Natural killer cell (primary cell): ENCODE measurements at regions not wholly inside any gene's neighbourhood (a gene's known extent, or its start where the extent isn't known, plus 50 kb on each side); places are given as distances from the start of the nearest gene placed in this dataset.

Experiments
- ATAC-seq, 3 donors: fragments of 150-1000 bp in 2 of 3; fragments of 200-7000 bp in 1 of 3; cut with Tn5 transposase; 1 replicate in 1 of 3; 2 replicates in 2 of 3; pipeline ENCODE4 v1.10.0; 2021; ENCODE audit warnings: mild to moderate bottlenecking in 2 of 3, moderate library complexity in 2 of 3
- DNase-seq, 2 donors: peaks; one replicate each; pipeline versions ENCODE4 v3.0.0 to v3.0.0-alpha.2; 2013 to 2021; ENCODE audit warnings: mixed read lengths in 1 of 2
- H3K27ac ChIP-seq: one replicate; pipeline ENCODE4 v1.5.1; 2013; ENCODE audit warnings: mild to moderate bottlenecking, low read length
- H3K27me3 ChIP-seq: one replicate; pipeline ENCODE4 v1.6.1; 2013; ENCODE audit warnings: low read length; ENCODE audit not compliant: control insufficient read depth, insufficient read depth
- H3K36me3 ChIP-seq: one replicate; pipeline ENCODE4 v1.6.1; 2013; ENCODE audit warnings: low read length; ENCODE audit not compliant: control insufficient read depth, insufficient read depth
- H3K4me1 ChIP-seq: one replicate; pipeline ENCODE4 v1.6.1; 2013; ENCODE audit warnings: low read length; ENCODE audit not compliant: control insufficient read depth, insufficient read depth
- H3K4me3 ChIP-seq: one replicate; pipeline ENCODE4 v1.5.1; 2013; ENCODE audit warnings: low read length
- H3K9me3 ChIP-seq: one replicate; pipeline ENCODE4 v1.6.1; 2013; ENCODE audit warnings: low read length; ENCODE audit not compliant: control insufficient read depth, insufficient read depth
- H3K27ac Mint-ChIP-seq, 2 donors: one replicate each; pipeline ENCODE4 v1.8.0; 2022; ENCODE audit warnings: mild to moderate bottlenecking in 2 of 2, mixed read lengths in 2 of 2, moderate library complexity in 1 of 2
- H3K27me3 Mint-ChIP-seq, 2 donors: one replicate each; pipeline ENCODE4 v1.8.0; 2022; ENCODE audit warnings: low read depth in 2 of 2, mixed read lengths in 2 of 2
- H3K36me3 Mint-ChIP-seq: one replicate; pipeline ENCODE4 v1.8.0; 2022; ENCODE audit warnings: mixed read lengths
- H3K4me1 Mint-ChIP-seq, 2 donors: one replicate each; pipeline ENCODE4 v1.8.0; 2022; ENCODE audit warnings: mixed read lengths in 2 of 2
- H3K4me3 Mint-ChIP-seq: one replicate; pipeline ENCODE4 v1.8.0; 2022; ENCODE audit warnings: mild to moderate bottlenecking, moderate library complexity, mixed read lengths
- H3K9me3 Mint-ChIP-seq, 2 donors: one replicate each; pipeline ENCODE4 v1.8.0; 2022; ENCODE audit warnings: mixed read lengths in 2 of 2
- CTCF ChIP-seq: fragments of 200-600 bp; IDR thresholded peaks from one replicate; pipeline ENCODE4 v1.8.0; 2022; ENCODE audit warnings: antibody characterized with exemption
- WGBS: methylation state at CpG from one replicate; pipeline ENCODE4 v1.1.7; 2013; ENCODE audit warnings: missing lambda C conversion rate; ENCODE audit not compliant: insufficient coverage; 5-methylcytosine and 5-hydroxymethylcytosine counted together
- intact Hi-C: fragments of 100-400 bp; cut with micrococcal nuclease; formaldehyde crosslinking; loops from one replicate; pipeline ENCODE4 v1.14.2; 2022

GRCh38 chr2:133821107-133821760 is 253.0 kb upstream of the NCKAP5 start:
- Mint-ChIP-seq H3K9me3 (no peaks in the 10 kb centered on the region), H3K36me3 (no peaks in the 10 kb centered on the region), H3K4me1 (no peaks in the 10 kb centered on the region), H3K27ac (no peak overlapping the region), H3K4me3 (no peak overlapping the region), H3K27me3 (no peaks in the 10 kb centered on the region)
- WGBS = 67% methylated on average over 2 of the region's 3 CpGs
- intact Hi-C loops = no loop called here
- Histone ChIP-seq H3K27ac (no peak overlapping the region), H3K27me3 (no peaks in the 10 kb centered on the region), H3K4me1 (no peaks in the 10 kb centered on the region), H3K9me3 (no peaks in the 10 kb centered on the region), H3K4me3 (no peak overlapping the region), H3K36me3 (no peaks in the 10 kb centered on the region)
- DNase-seq (no peak), ATAC-seq (no peak)
- no peak for TF ChIP-seq CTCF

- no peaks in the 10 kb centered on the region for H3K36me3 ChIP-seq
- intact Hi-C loops = no loop called here
- Mint-ChIP-seq H3K4me1 (no peaks in the 10 kb centered on the region), H3K36me3 (no peaks in the 10 kb centered on the region), H3K27ac (no peak overlapping the region), H3K4me3 (no peak overlapping the region), H3K9me3 (no peaks in the 10 kb centered on the region), H3K27me3 (no peaks in the 10 kb centered on the region)
- H3K4me1 ChIP-seq = no peaks in the 10 kb centered on the region
- TF ChIP-seq CTCF = no peak
- no peak overlapping the region for H3K27ac ChIP-seq
- H3K9me3 ChIP-seq = no peaks in the 10 kb centered on the region
- no peaks in the 10 kb centered on the region for H3K27me3 ChIP-seq
- 83% methylated on average over 9 of the region's 10 CpGs for WGBS
- ATAC-seq (no peak), DNase-seq (no peak)
- H3K4me3 ChIP-seq = no peak overlapping the region
Measured at GRCh38 chr2:133822517-133823225, 254.4 kb upstream of the NCKAP5 start.

GRCh38 chr2:133823226-133823550 is 254.9 kb upstream of the NCKAP5 start:
- intact Hi-C loops = no loop called here
- Mint-ChIP-seq H3K4me1 (no peaks in the 10 kb centered on the region), H3K27ac (no peak overlapping the region), H3K36me3 (no peaks in the 10 kb centered on the region), H3K4me3 (no peak overlapping the region), H3K27me3 (no peaks in the 10 kb centered on the region), H3K9me3 (no peaks in the 10 kb centered on the region)
- no peak overlapping the region for H3K27ac ChIP-seq
- H3K27me3 ChIP-seq = no peaks in the 10 kb centered on the region
- TF ChIP-seq CTCF = no peak
- H3K9me3 ChIP-seq = no peaks in the 10 kb centered on the region
- H3K4me3 ChIP-seq = no peak overlapping the region
- H3K36me3 ChIP-seq = no peaks in the 10 kb centered on the region
- ATAC-seq (no peak), DNase-seq (no peak)
- no peaks in the 10 kb centered on the region for H3K4me1 ChIP-seq
- WGBS = 77% methylated on average over 2 of the region's 3 CpGs

GRCh38 chr2:133824869-133825268 is 256.6 kb upstream of the NCKAP5 start:
- DNase-seq = no peak
- H3K4me1 ChIP-seq = no peaks in the 10 kb centered on the region
- H3K4me1 Mint-ChIP-seq = no peaks in the 10 kb centered on the region
- H3K27ac Mint-ChIP-seq = no peak overlapping the region
- ATAC-seq = no peak
- no peaks in the 10 kb centered on the region for H3K36me3 Mint-ChIP-seq
- H3K27me3 Mint-ChIP-seq = no peaks in the 10 kb centered on the region
- H3K4me3 ChIP-seq = no peak overlapping the region
- no peak for TF ChIP-seq CTCF
- no peak overlapping the region for H3K4me3 Mint-ChIP-seq
- intact Hi-C loops = no loop called here
- no peaks in the 10 kb centered on the region for H3K27me3 ChIP-seq
- no peak overlapping the region for H3K27ac ChIP-seq
- H3K9me3 Mint-ChIP-seq = no peaks in the 10 kb centered on the region
- H3K36me3 ChIP-seq = no peaks in the 10 kb centered on the region
- H3K9me3 ChIP-seq = no peaks in the 10 kb centered on the region
- 90% methylated on average over 1 of the region's 1 CpG for WGBS
